ENCODE measurements at regions not wholly inside any gene's neighbourhood (a gene's known extent, or its start where the extent isn't known, plus 50 kb on each side); places are given as distances from the start of the nearest gene placed in this dataset.

GRCh38 chr4:53647547-53647946 is 56.3 kb upstream of the LNX1 start:
- DNase-seq (ENCODE audit: low read depth in 2 of 2) = no peak

DNA sequence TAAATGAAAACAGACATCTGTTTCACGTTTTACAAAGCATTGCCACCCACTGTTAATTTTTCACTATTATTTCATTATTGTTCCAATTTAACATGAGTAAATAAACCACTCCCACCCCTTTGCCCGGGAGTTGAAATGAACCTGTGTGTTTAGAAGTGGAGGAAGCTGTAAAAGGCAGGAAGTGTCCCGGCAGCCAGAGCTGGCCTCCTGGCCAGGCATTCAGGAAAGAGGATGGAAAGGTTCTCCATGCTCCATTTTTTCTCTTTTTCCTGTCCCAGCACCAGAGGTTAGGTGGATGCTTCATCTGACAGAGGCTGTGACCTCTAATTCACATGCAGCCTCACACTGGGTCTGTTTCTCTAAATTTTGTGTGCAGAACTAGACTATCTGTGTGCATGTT is 55.5 kb upstream of the LNX1 start:
- DNase-seq (ENCODE audit: low read depth in 2 of 2) = no peak

DNA sequence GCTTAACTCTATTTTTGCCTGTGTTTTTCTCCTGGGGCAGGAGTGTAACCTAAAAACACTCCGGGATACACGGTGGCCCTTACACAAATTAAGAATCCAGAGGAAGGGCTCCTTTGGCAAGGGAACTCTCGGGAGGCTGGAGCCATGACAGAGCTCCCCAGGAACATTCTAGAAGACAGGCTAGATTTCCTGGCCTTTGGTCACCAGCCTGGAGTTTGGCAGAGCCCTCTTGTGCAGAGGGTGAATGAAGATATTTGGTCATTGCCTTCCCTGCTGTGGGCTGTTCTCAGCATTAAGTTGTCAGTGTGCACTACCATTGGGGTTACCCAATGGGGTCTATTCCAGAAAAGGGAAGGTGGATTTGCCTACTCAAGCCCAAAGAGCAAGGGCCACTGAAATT is 53.8 kb upstream of the LNX1 start:
- DNase-seq (ENCODE audit: low read depth in 2 of 2) = no peak

GRCh38 chr4:53644607-53645006 is 53.3 kb upstream of the LNX1 start:
- no peak for DNase-seq (ENCODE audit: low read depth in 2 of 2)
